Thyroid gland (tissue), 4 donors: ENCODE measurements at regions not wholly inside any gene's neighbourhood (a gene's known extent, or its start where the extent isn't known, plus 50 kb on each side); places are given as distances from the start of the nearest gene placed in this dataset.

Experiments
- DNase-seq, 2 donors: peaks; one replicate each; pipeline ENCODE4 v3.0.0-alpha.2; 2019
- H3K27ac ChIP-seq, 3 donors: fragments of 200-600 bp; sonication (generic); 1 replicate in 2 of 3; 2 replicates in 1 of 3; pipeline ENCODE4 v1.5.1; 2016 to 2019; ENCODE audit warnings: mild to moderate bottlenecking in 1 of 3, moderate library complexity in 1 of 3
- H3K27me3 ChIP-seq: fragments of 200-600 bp; sonication (generic); one replicate; pipeline ENCODE4 v1.5.1; 2019
- H3K36me3 ChIP-seq, 2 donors: fragments of 200-600 bp; sonication (generic); one replicate each; pipeline ENCODE4 v1.5.1; 2016 to 2019
- H3K4me1 ChIP-seq, 2 donors: fragments of 200-600 bp; sonication (generic); one replicate each; pipeline ENCODE4 v1.5.1; 2017 to 2019
- H3K4me3 ChIP-seq, 3 donors: fragments of 200-600 bp; sonication (generic); replicated peaks in 1 of 3; 1 replicate in 2 of 3; 2 replicates in 1 of 3; pipeline ENCODE4 v1.5.1; 2016; ENCODE audit warnings: mild to moderate bottlenecking in 1 of 3
- H3K9me3 ChIP-seq: fragments of 200-600 bp; sonication (generic); one replicate; pipeline ENCODE4 v1.5.1; 2017
- CTCF ChIP-seq, 6 experiments: fragments of 200-600 bp in 3 of 6; fragments of 450-650 bp in 3 of 6; sonication (generic) in 3 of 6; IDR thresholded peaks; one replicate each; pipeline ENCODE4 v1.5.1; 2016 to 2019; ENCODE audit warnings: antibody characterized with exemption in 6 of 6, mild to moderate bottlenecking in 2 of 6, inconsistent platforms in 1 of 6, moderate library complexity in 1 of 6
- POLR2A ChIP-seq, 2 donors: fragments of 450-650 bp; IDR thresholded peaks; one replicate each; pipeline ENCODE4 v1.6.1; 2017; ENCODE audit warnings: antibody characterized with exemption in 2 of 2, mild to moderate bottlenecking in 2 of 2, moderate library complexity in 1 of 2
- WGBS, 2 donors: methylation state at CpG; one replicate each; pipeline ENCODE4 v1.1.5; 2017; 5-methylcytosine and 5-hydroxymethylcytosine counted together
- intact Hi-C: fragments of 100-400 bp; cut with DNase I; formaldehyde crosslinking; loops from one replicate; pipeline ENCODE4 v1.15.1; 2023

DNA sequence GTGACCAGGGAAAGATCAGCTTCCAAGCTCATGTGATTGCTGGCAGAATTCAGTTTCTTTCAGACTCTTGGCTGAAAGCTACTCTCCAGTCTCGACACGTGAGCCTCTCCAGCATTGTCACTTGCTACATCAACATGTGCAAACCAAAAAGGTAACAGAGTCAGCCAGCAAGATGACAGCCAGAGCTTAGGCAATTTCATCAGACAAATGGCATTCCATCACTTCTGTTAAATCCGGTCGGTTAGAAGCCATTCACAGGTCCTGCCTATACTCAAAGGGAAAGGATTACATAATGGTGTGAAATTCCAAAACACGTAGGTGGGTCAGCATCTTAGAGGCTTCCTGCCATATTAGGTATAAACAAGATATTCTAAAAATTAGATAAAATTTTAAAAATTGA, 700.9 kb downstream of the AACS start:
- Histone ChIP-seq H3K9me3 (no peaks in the 10 kb centered on the region), H3K27ac (no peak overlapping the region), H3K4me1 (no peaks in the 10 kb centered on the region), H3K36me3 (no peaks in the 10 kb centered on the region), H3K27me3 (no peaks in the 10 kb centered on the region), H3K4me3 (no peak overlapping the region)
- intact Hi-C loops: no loop called here
- 49 to 55% methylated on average over 5 of the region's 5 CpGs for WGBS, 2 donors
- no peak for DNase-seq
- TF ChIP-seq POLR2A (IDR thresholded peaks at IDR 0.05): no peak
- TF ChIP-seq CTCF (IDR thresholded peaks at IDR 0.05): no peak

DNA sequence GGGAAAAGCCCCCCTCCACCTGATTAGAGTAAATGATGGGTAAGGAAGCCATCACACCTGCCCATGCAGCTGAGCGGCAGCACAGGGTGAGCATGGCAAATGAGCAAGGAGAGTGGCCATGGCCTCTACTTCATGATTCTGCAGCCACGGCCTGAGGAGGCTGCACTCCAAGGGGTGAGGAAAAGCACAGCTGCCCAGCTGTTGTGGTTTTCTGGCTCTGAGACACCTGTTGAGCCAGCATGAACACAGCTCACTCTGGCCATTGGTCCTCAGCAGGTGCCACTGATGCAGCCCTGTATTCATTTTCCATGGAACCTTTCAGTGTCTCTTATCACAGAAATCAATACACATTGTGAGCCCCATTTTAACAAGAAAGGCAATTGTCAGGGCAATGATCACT, 707.2 kb downstream of the AACS start:
- 88 to 94% methylated on average over 1 to 2 of the region's 2 CpGs for WGBS, 2 donors
- Histone ChIP-seq H3K4me3 (no peak overlapping the region), H3K27me3 (no peaks in the 10 kb centered on the region), H3K27ac (no peak overlapping the region), H3K4me1 (no peaks in the 10 kb centered on the region), H3K9me3 (no peaks in the 10 kb centered on the region), H3K36me3 (no peaks in the 10 kb centered on the region)
- DNase-seq: no peak
- no peak for TF ChIP-seq CTCF (IDR thresholded peaks at IDR 0.05)
- no peak for TF ChIP-seq POLR2A (IDR thresholded peaks at IDR 0.05)
- intact Hi-C loops: no loop called here

DNA sequence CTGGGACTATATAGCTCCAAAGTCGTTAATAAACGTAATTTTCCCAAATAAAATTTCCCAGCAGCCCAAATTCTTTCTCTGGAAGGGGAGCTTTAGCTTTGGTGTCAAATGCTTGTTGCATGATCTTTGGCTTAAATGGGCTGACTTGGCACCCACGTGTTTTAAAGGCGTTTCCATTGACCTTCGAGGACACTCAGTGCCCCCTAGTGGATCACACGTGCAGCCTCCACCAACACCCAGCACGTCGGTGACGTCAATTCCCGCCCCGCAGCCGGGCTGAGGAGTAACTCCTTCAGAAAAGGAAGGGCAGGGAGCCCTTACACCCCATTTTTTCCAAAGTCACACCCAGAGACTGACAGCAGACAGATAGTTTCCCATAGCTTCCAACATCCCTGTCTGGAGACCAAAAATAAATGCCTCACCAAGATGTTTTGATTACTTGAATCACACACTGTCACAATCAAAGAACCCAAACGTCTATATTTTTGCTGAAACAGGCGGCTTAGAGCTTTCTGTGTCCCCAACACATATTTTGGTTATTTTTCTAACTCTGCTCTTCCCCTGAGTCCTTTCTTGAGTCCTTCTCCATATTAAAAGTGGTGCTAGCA, 707.9 kb downstream of the AACS start:
- intact Hi-C loops: no loop called here
- Histone ChIP-seq H3K9me3 (no peaks in the 10 kb centered on the region), H3K27ac (no peak overlapping the region), H3K27me3 (no peaks in the 10 kb centered on the region), H3K4me3 (no peak overlapping the region), H3K4me1 (no peaks in the 10 kb centered on the region), H3K36me3 (no peaks in the 10 kb centered on the region)
- 38 to 60% methylated on average over 14 of the region's 14 CpGs for WGBS, 2 donors
- DNase-seq: no peak
- no peak for TF ChIP-seq CTCF (IDR thresholded peaks at IDR 0.05)
- TF ChIP-seq POLR2A (IDR thresholded peaks at IDR 0.05): no peak

DNA sequence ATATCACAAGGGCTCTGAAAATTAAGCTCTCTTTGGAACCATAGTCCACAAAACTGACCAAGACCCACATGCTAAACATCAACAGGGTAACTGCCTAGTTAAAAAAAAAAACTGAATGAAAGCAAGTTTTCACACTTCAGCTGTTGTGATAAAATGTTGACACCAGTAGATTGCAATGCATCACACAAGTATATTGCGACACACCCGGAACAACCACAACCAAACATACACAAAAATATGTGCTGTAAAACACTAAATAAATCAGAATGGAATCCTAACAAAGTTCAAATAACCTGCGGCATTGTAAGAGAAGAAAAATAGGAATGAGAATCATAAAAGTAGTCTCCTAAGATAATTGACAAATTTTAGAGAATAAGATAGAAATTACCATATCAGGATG, 710.3 kb downstream of the AACS start:
- H3K9me3 ChIP-seq: no peaks in the 10 kb centered on the region
- DNase-seq: no peak
- H3K27ac ChIP-seq: no peak overlapping the region
- no peaks in the 10 kb centered on the region for H3K36me3 ChIP-seq
- no peak overlapping the region for H3K4me3 ChIP-seq
- H3K27me3 ChIP-seq: no peaks in the 10 kb centered on the region
- no peak for TF ChIP-seq CTCF (IDR thresholded peaks at IDR 0.05)
- no peak for TF ChIP-seq POLR2A (IDR thresholded peaks at IDR 0.05)
- H3K4me1 ChIP-seq: no peaks in the 10 kb centered on the region
- WGBS, 2 donors: 95 to 96% methylated on average over 3 of the region's 3 CpGs
- intact Hi-C loops: no loop called here

GRCh38 chr12:125776212-125776611, 711.0 kb downstream of the AACS start:
- Histone ChIP-seq H3K27me3 (no peaks in the 10 kb centered on the region), H3K36me3 (no peaks in the 10 kb centered on the region), H3K4me3 (no peak overlapping the region), H3K9me3 (no peaks in the 10 kb centered on the region), H3K4me1 (no peaks in the 10 kb centered on the region), H3K27ac (no peak overlapping the region)
- intact Hi-C loops: no loop called here
- 80 to 86% methylated on average over 3 of the region's 3 CpGs for WGBS, 2 donors
- DNase-seq: no peak
- no peak for TF ChIP-seq POLR2A (IDR thresholded peaks at IDR 0.05)
- TF ChIP-seq CTCF (IDR thresholded peaks at IDR 0.05): no peak
